ENCODE measurements at regions not wholly inside any gene's neighbourhood (a gene's known extent, or its start where the extent isn't known, plus 50 kb on each side); places are given as distances from the start of the nearest gene placed in this dataset.

DNA sequence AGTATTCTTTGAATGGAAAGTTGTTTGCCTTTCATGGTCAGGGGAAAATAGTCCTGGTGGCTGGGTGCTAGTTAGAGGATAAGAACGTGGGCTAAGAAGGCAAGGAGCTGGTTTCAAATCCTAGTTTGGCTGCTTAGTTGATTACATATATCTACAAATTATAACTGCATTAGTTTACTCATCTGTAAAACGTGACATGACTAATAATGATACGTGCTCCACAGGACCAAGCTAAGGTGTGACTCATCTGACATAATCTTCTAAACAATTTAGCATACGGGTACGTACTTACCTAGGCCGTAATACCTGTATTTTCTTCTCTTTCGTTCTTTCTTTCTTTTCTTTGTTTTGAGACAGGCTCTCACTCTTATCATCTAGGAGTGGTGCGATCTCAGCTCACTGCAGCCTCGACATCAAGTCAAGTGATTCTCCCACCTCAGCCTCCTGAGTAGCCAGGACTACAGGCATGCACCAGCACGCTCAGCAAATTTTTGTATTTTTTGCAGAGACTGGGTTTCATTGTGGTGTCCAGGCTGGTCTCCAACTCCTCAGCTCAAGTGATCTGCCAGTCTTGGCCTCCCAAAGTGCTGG lies 1274.2 kb upstream of the GJE1 start:
- WGBS, 2 experiments (ENCODE audit: insufficient coverage in 1 of 2, insufficient read length in 1 of 2), result 76 to 84% methylated on average over 10 of the region's 10 CpGs
- peaks cover 8% of the 10 kb centered on the region for H3K9me3 ChIP-seq (ENCODE audit: control insufficient read depth, low read length)
- no peak for DNase-seq
- peaks cover 5% of the 10 kb centered on the region for H3K4me1 ChIP-seq (ENCODE audit: control insufficient read depth, insufficient read depth, low read length)
- Mint-ChIP-seq H3K36me3 (ENCODE audit: low read depth) (no peaks in the 10 kb centered on the region), H3K27ac (no peak overlapping the region), H3K4me3 (no peak overlapping the region), H3K4me1 (peaks cover 19% of the 10 kb centered on the region), H3K9me3 (peaks cover 2% of the 10 kb centered on the region), H3K27me3 (ENCODE audit: insufficient read depth) (no peaks in the 10 kb centered on the region)
- no peak overlapping the region for H3K27ac ChIP-seq (ENCODE audit: low read depth, low read length)
- no peak overlapping the region for H3K4me3 ChIP-seq (ENCODE audit: low read length)
- TF ChIP-seq CTCF (conservative IDR thresholded peaks at IDR 0.05), result no peak
- H3K9ac ChIP-seq (ENCODE audit: extremely low read depth, low read length, poor library complexity, severe bottlenecking), result no peak overlapping the region
- no peaks in the 10 kb centered on the region for H3K27me3 ChIP-seq (ENCODE audit: control insufficient read depth, insufficient read depth, low read length, poor library complexity, severe bottlenecking)
- no peaks in the 10 kb centered on the region for H3K36me3 ChIP-seq (ENCODE audit: control insufficient read depth, insufficient read depth, low read length)

- Histone ChIP-seq H3K36me3 (ENCODE audit: control insufficient read depth, insufficient read depth, low read length) (no peaks in the 10 kb centered on the region), H3K4me3 (ENCODE audit: low read length) (no peak overlapping the region), H3K27me3 (ENCODE audit: control insufficient read depth, insufficient read depth, low read length, poor library complexity, severe bottlenecking) (no peaks in the 10 kb centered on the region), H3K9me3 (ENCODE audit: control insufficient read depth, low read length) (peaks cover 8% of the 10 kb centered on the region), H3K27ac (ENCODE audit: low read depth, low read length) (no peak overlapping the region), H3K9ac (ENCODE audit: extremely low read depth, low read length, poor library complexity, severe bottlenecking) (no peak overlapping the region), H3K4me1 (ENCODE audit: control insufficient read depth, insufficient read depth, low read length) (peaks cover 5% of the 10 kb centered on the region)
- Mint-ChIP-seq H3K4me1 (peaks cover 19% of the 10 kb centered on the region), H3K36me3 (ENCODE audit: low read depth) (no peaks in the 10 kb centered on the region), H3K27me3 (ENCODE audit: insufficient read depth) (no peaks in the 10 kb centered on the region), H3K4me3 (no peak overlapping the region), H3K9me3 (peaks cover 2% of the 10 kb centered on the region), H3K27ac (no peak overlapping the region)
- WGBS, 2 experiments (ENCODE audit: insufficient coverage in 1 of 2, insufficient read length in 1 of 2), result 100% methylated on average over 1 of the region's 1 CpG; no CpG with 5 or more reads in 1 of the 2 experiments
- no peak for DNase-seq
- TF ChIP-seq CTCF (conservative IDR thresholded peaks at IDR 0.05), result no peak
Observed at GRCh38 chr6:140857739-140858380, 1274.9 kb upstream of the GJE1 start.

GRCh38 chr6:140855520-140855919 lies 1277.2 kb upstream of the GJE1 start:
- Histone ChIP-seq H3K4me1 (ENCODE audit: control insufficient read depth, insufficient read depth, low read length) (peaks cover 5% of the 10 kb centered on the region), H3K27me3 (ENCODE audit: control insufficient read depth, insufficient read depth, low read length, poor library complexity, severe bottlenecking) (no peaks in the 10 kb centered on the region), H3K9me3 (ENCODE audit: control insufficient read depth, low read length) (no peaks in the 10 kb centered on the region), H3K9ac (ENCODE audit: extremely low read depth, low read length, poor library complexity, severe bottlenecking) (no peak overlapping the region), H3K4me3 (ENCODE audit: low read length) (no peak overlapping the region), H3K27ac (ENCODE audit: low read depth, low read length) (no peak overlapping the region), H3K36me3 (ENCODE audit: control insufficient read depth, insufficient read depth, low read length) (no peaks in the 10 kb centered on the region)
- Mint-ChIP-seq H3K9me3 (no peaks in the 10 kb centered on the region), H3K27ac (no peak overlapping the region), H3K36me3 (ENCODE audit: low read depth) (no peaks in the 10 kb centered on the region), H3K4me3 (no peak overlapping the region), H3K4me1 (peaks cover 19% of the 10 kb centered on the region), H3K27me3 (ENCODE audit: insufficient read depth) (no peaks in the 10 kb centered on the region)
- TF ChIP-seq CTCF (conservative IDR thresholded peaks at IDR 0.05), result no peak
- DNase-seq, result no peak

Data from endodermal cell (in vitro differentiated cells).